Pancreas (tissue), 10 donors: ENCODE measurements at regions not wholly inside any gene's neighbourhood (a gene's known extent, or its start where the extent isn't known, plus 50 kb on each side); places are given as distances from the start of the nearest gene placed in this dataset.

Experiments
- ATAC-seq, 4 donors: fragments of 200-7000 bp; cut with Tn5 transposase; one replicate each; pipeline versions ENCODE4 v1.8.0 to v1.9.1; 2020; ENCODE audit warnings: mild to moderate bottlenecking in 4 of 4, moderate library complexity in 4 of 4
- DNase-seq, 6 donors: peaks; one replicate each; pipeline ENCODE4 v3.0.0-alpha.2; 2020
- FAIRE-seq: peaks from 2 replicates; lab custom pipeline; 2012; peaks lifted over from hg19 to GRCh38; lab: Jason Lieb, UNC
- H3K27ac ChIP-seq, 4 donors: fragments of 200-600 bp; sonication (generic); 1 replicate in 3 of 4; 2 replicates in 1 of 4; pipeline versions ENCODE4 v1.5.0 to v1.8.0; 2020
- H3K27me3 ChIP-seq, 4 donors: fragments of 200-600 bp; one replicate each; pipeline ENCODE4 v1.8.0; 2021
- H3K36me3 ChIP-seq, 3 donors: fragments of 200-600 bp; sonication (generic) in 1 of 3; one replicate each; pipeline versions ENCODE4 v1.5.0 to v1.8.0; 2020 to 2021
- H3K4me1 ChIP-seq, 3 donors: fragments of 200-600 bp; one replicate each; pipeline ENCODE4 v1.8.0; 2021
- H3K4me3 ChIP-seq, 4 donors: fragments of 200-600 bp; sonication (generic) in 2 of 4; one replicate each; pipeline versions ENCODE4 v1.5.0 to v1.8.0; 2020 to 2021
- H3K9me3 ChIP-seq, 4 donors: fragments of 200-600 bp; one replicate each; pipeline ENCODE4 v1.8.0; 2021
- CTCF ChIP-seq, 4 donors: fragments of 200-600 bp; sonication (generic) in 3 of 4; IDR thresholded peaks; one replicate each; pipeline versions ENCODE4 v1.5.0 to v1.8.0; 2021; ENCODE audit warnings: antibody characterized with exemption in 4 of 4
- WGBS, 2 donors: extraction: QIAGEN DNeasy Blood & Tissue Kit; methylation state at CpG; one replicate each; pipeline ENCODE4 v1.1.7; 2013; 5-methylcytosine and 5-hydroxymethylcytosine counted together
- intact Hi-C, 3 donors: fragments of 100-400 bp; cut with DNase I; formaldehyde crosslinking; loops; one replicate each; pipeline versions ENCODE4 v1.11.1 to v1.14.2; 2022
- donor health status: healthy with polysubstance abuse.
- donor health status: DM: no; HTN: no; CAD: no; lungs with moderate emphysema.
- donor health status: DM: no; HTN: no; CAD: no.
- donor health status: control.
- donor health status: control.
- donor health status: Bipolar disorder and iron deficiency.
- donor health status: DM: yes; HTN: yes; CAD: no.
- donor health status: DM: no; HTN: no; CAD: no.
- donor health status: DM: no; HTN: no; CAD: no.
- donor health status: DM: yes; HTN: yes; CAD: no.

GRCh38 chr2:123906361-123906760, 118.7 kb upstream of the CNTNAP5 start:
- DNase-seq: no peak
- ATAC-seq: no peak
- Histone ChIP-seq H3K9me3 (no peaks in the 10 kb centered on the region), H3K4me1 (no peaks in the 10 kb centered on the region), H3K27me3 (no peaks in the 10 kb centered on the region), H3K36me3 (no peaks in the 10 kb centered on the region), H3K4me3 (no peak overlapping the region), H3K27ac (no peak overlapping the region)
- FAIRE-seq: no peak
- intact Hi-C loops: no loop called here
- no peak for TF ChIP-seq CTCF (IDR thresholded peaks at IDR 0.05)
- WGBS, 2 donors: 32 to 45% methylated on average over 2 of the region's 2 CpGs

GRCh38 chr2:123908522-123908921, 116.6 kb upstream of the CNTNAP5 start:
- Histone ChIP-seq H3K27me3 (peaks cover 0 to 6% (median 0%) of the 10 kb centered on the region in 4 donors), H3K27ac (no peak overlapping the region), H3K4me3 (no peak overlapping the region), H3K9me3 (no peaks in the 10 kb centered on the region), H3K4me1 (no peaks in the 10 kb centered on the region), H3K36me3 (no peaks in the 10 kb centered on the region)
- intact Hi-C loops: no loop called here
- DNase-seq (no peak), ATAC-seq (no peak), FAIRE-seq (no peak)
- TF ChIP-seq CTCF (IDR thresholded peaks at IDR 0.05): no peak
- WGBS, 2 donors: 41 to 48% methylated on average over 2 of the region's 2 CpGs

- DNase-seq (no peak), ATAC-seq (no peak), FAIRE-seq (no peak)
- Histone ChIP-seq H3K27me3 (peaks cover 0 to 6% (median 0%) of the 10 kb centered on the region in 4 donors), H3K9me3 (no peaks in the 10 kb centered on the region), H3K27ac (no peak overlapping the region), H3K36me3 (no peaks in the 10 kb centered on the region), H3K4me3 (no peak overlapping the region), H3K4me1 (no peaks in the 10 kb centered on the region)
- WGBS, 2 donors: 63 to 80% methylated on average over 4 of the region's 4 CpGs
- intact Hi-C loops: no loop called here
- TF ChIP-seq CTCF (IDR thresholded peaks at IDR 0.05): no peak
These were observed 112.9 kb upstream of the CNTNAP5 start for GRCh38 chr2:123912171-123912570.

- no peak for TF ChIP-seq CTCF (IDR thresholded peaks at IDR 0.05)
- H3K27ac ChIP-seq: no peak overlapping the region
- H3K36me3 ChIP-seq: no peaks in the 10 kb centered on the region
- peaks cover 0 to 6% (median 0%) of the 10 kb centered on the region in 4 donors for H3K27me3 ChIP-seq
- no peaks in the 10 kb centered on the region for H3K4me1 ChIP-seq
- no peak overlapping the region for H3K4me3 ChIP-seq
- FAIRE-seq: no peak
- 47 to 62% methylated on average over 8 of the region's 8 CpGs for whole genome bisulfite sequencing, 2 donors
- intact Hi-C loops: no loop called here
- no peaks in the 10 kb centered on the region for H3K9me3 ChIP-seq
- DNase-seq: no peak
- no peak for ATAC-seq
These were observed 111.8 kb upstream of the CNTNAP5 start for GRCh38 chr2:123913143-123913735.

- no peak overlapping the region for H3K27ac ChIP-seq
- H3K4me3 ChIP-seq: no peak overlapping the region
- H3K4me1 ChIP-seq: no peaks in the 10 kb centered on the region
- ATAC-seq (no peak), FAIRE-seq (no peak), DNase-seq (no peak)
- intact Hi-C loops: no loop called here
- no peaks in the 10 kb centered on the region for H3K36me3 ChIP-seq
- no peaks in the 10 kb centered on the region for H3K9me3 ChIP-seq
- 62 to 77% methylated on average over 2 of the region's 2 CpGs for WGBS, 2 donors
- no peak for TF ChIP-seq CTCF (IDR thresholded peaks at IDR 0.05)
- peaks cover 0 to 6% (median 0%) of the 10 kb centered on the region in 4 donors for H3K27me3 ChIP-seq
These were observed 109.7 kb upstream of the CNTNAP5 start for GRCh38 chr2:123915380-123915779.
